ENCODE measurements at regions not wholly inside any gene's neighbourhood (a gene's known extent, or its start where the extent isn't known, plus 50 kb on each side); places are given as distances from the start of the nearest gene placed in this dataset.
A peak's percentile ranks its signal among the peaks of the same experiment; 100 is the strongest.
"Not testable (repeated sequence)": the region's sequence is repeated elsewhere in the genome, so short reads cannot be mapped to it uniquely, and the experiment has no call there.

DNA sequence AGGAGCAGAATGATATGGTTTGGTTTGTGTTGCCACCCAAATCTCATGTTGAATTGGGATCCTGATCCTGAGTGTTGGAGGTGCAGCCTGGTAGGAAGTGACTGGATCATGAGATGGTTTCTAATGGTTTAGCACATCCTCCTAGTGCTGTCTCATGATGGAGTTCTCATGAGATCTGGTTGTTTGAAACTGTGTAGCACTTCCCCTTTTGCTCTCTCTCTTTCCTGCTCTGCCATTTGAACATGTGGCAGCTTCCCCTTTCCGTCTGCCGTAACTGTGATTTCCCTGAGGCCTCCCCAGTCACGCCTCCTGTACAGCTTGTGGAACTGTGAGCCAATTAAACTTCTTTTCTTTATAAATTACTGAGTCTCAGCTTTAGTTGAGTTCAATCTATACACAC is 756.8 kb upstream of the CDH6 start:
- no peak overlapping the region for H3K4me3 ChIP-seq (ENCODE audit: low read length)
- TF ChIP-seq, protein P1, sequence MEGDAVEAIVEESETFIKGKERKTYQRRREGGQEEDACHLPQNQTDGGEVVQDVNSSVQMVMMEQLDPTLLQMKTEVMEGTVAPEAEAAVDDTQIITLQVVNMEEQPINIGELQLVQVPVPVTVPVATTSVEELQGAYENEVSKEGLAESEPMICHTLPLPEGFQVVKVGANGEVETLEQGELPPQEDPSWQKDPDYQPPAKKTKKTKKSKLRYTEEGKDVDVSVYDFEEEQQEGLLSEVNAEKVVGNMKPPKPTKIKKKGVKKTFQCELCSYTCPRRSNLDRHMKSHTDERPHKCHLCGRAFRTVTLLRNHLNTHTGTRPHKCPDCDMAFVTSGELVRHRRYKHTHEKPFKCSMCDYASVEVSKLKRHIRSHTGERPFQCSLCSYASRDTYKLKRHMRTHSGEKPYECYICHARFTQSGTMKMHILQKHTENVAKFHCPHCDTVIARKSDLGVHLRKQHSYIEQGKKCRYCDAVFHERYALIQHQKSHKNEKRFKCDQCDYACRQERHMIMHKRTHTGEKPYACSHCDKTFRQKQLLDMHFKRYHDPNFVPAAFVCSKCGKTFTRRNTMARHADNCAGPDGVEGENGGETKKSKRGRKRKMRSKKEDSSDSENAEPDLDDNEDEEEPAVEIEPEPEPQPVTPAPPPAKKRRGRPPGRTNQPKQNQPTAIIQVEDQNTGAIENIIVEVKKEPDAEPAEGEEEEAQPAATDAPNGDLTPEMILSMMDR (IDR thresholded peaks at IDR 0.05; ENCODE audit: insufficient read depth, low read depth, low read length, missing control alignments) = no peak
- DNase-seq (ENCODE audit: low read depth) = no peak

DNA sequence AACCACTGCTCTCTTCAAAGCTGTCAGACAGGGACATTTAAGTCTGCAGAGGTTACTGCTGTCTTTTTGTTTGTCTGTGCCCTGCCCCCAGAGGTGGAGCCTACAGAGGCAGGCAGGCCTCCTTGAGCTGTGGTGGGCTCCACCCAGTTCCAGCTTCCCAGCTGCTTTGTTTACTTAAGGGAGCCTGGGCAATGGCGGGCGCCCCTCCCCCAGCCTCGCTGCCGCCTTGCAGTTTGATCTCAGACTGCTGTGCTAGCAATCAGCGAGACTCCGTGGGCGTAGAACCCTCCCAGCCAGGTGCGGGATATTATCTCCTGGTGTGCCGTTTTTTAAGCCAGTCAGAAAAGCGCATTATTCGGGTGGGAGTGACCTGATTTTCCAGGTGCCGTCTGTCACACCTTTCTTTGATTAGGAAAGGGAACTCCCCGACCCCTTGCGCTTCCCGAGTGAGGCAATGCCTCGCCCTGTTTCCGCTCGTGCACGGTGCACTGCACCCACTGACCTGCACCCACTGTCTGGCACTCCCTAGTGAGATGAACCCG is 764.5 kb upstream of the CDH6 start:
- H3K4me3 ChIP-seq (ENCODE audit: low read length); DNase-seq (ENCODE audit: low read depth): not testable (repeated sequence)

DNA sequence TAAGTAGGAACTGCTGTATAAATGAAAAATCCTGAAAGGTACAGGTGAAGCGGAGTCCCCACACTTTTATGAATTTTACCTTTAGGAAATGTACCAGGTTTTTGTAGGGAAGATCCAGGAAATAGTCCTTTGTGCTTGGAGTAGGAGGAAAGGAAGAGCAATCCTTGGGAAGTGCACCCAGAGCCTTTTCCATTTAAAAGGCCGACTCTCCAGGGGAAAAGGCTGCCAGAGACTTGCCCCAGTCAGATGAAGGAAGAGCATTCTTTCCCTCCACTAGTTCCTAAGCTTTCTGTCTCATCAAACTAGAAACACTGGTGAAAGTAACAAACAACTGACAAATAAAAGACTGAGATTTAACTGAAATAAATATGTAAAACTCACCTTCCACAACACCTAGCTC is 779.4 kb upstream of the CDH6 start:
- TF ChIP-seq, protein P1 (IDR thresholded peaks at IDR 0.05; ENCODE audit: insufficient read depth, low read depth, low read length, missing control alignments) = no peak
- no peak for DNase-seq (ENCODE audit: low read depth)
- H3K4me3 ChIP-seq (ENCODE audit: low read length) = no peak overlapping the region

DNA sequence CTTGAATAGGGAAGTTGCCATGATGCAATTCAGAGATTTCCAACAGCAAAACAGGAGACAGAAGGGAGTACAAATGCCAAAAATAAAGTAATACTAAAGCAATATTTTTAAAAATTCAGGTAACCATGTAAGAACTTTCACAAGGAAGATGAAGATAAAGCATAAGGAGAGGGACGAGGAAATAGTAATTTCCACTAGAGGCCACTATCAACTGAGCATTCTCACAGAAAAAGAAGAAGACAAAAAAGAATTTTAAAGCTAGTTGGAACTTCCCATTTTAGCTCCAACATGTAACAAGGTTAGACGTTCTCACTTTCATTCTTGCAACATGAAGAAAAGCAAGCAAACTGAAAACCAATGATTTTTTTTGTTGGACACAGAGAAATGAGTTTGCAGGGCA is 779.9 kb upstream of the CDH6 start:
- H3K4me3 ChIP-seq (ENCODE audit: low read length) = no peak overlapping the region
- TF ChIP-seq, protein P1 (IDR thresholded peaks at IDR 0.05; ENCODE audit: insufficient read depth, low read depth, low read length, missing control alignments) = no peak
- no peak for DNase-seq (ENCODE audit: low read depth)

DNA sequence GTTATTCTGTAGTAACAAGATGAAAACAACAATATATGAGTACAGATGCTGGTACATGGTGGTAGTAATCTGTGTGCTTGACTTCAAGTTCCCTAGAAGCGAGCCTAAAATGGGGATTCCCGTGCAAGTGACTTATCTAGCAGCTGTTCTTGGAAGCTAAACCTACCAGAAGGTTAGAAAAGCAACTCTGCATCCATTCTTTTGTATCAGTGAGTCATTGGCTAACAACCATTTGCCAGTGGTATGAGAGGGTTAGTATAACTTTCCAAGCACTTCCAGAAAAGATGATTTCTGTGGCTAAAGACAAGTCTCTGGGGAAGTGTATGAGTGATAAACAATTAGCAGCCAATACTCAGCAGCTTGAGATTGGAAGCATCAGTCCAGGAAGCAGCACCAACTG is 787.7 kb upstream of the CDH6 start:
- no peak for DNase-seq (ENCODE audit: low read depth)
- TF ChIP-seq, protein P1 (IDR thresholded peaks at IDR 0.05; ENCODE audit: insufficient read depth, low read depth, low read length, missing control alignments) = no peak
- no peak overlapping the region for H3K4me3 ChIP-seq (ENCODE audit: low read length)

DNA sequence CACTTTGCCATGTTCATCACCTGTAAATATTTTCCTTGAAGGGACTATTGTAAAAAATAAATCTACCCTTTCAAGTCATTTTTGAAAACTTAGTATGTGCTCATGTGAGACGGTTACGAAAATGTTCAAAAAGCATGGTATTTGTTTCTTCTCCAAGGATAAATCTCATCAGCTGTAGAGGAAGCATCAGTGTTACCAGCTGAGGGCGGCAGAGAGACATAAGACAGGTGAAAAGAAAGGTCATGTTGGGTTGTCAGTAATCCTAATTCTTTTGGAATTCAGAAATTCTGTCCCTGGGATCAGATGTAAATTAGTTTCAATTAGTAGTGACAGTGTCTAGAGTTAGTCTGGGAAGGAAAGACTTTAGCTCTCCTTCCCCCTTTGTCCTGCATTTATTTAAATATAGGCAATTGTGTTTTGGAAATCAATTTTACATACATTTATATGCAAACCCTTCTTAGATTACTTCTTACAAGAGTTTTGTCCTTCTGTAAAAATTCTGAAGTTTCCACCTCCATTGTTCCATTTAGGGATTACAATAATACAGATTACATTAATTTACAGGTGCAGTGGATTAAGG is 791.9 kb upstream of the CDH6 start:
- TF ChIP-seq, protein P1 (IDR thresholded peaks at IDR 0.05; ENCODE audit: insufficient read depth, low read depth, low read length, missing control alignments) = peak; percentile 81
- DNase-seq (ENCODE audit: low read depth) = peak; percentile 60
- H3K4me3 ChIP-seq (ENCODE audit: low read length) = no peak overlapping the region

DNA sequence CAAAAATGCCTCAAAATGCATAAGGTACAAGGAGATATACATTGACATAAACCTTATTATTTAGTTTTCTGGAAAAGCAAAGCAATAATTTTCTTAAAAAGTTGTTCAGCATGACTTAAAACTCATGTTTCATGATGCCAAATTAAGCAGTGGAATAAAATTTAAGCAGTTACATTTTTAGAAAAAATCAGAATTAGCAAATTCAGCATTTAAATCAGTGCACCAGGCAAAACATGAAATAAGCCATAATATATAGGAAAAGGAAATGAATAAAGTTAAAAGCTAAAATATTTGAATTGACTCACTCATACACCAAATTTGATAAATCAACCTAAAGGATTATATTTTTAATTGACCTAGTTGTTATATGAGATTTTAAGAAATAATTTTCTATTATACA is 795.1 kb upstream of the CDH6 start:
- DNase-seq (ENCODE audit: low read depth) = no peak
- H3K4me3 ChIP-seq (ENCODE audit: low read length) = no peak overlapping the region
- TF ChIP-seq, protein P1 (IDR thresholded peaks at IDR 0.05; ENCODE audit: insufficient read depth, low read depth, low read length, missing control alignments) = no peak

Measured in epithelial cell of esophagus (primary cell).